GM12878 (cell line): ENCODE measurements at regions not wholly inside any gene's neighbourhood (a gene's known extent, or its start where the extent isn't known, plus 50 kb on each side); places are given as distances from the start of the nearest gene placed in this dataset.
"Not testable (repeated sequence)": the region's sequence is repeated elsewhere in the genome, so short reads cannot be mapped to it uniquely, and the experiment has no call there.

Experiments used
- ATAC-seq: fragments of 200-7000 bp; cut with Tn5 transposase; 3 replicates; pipeline ENCODE4 v1.9.1; 2020; ENCODE audit warnings: mild to moderate bottlenecking, moderate library complexity
- BruUV-seq: library from RNA; stranded (reverse); fragments of 400-500 nt; replicated peaks from 2 replicates; lab custom pipeline; 2021; lab: Mats Ljungman, UMichigan
- CTCF ChIA-PET: fragments of 300-600 bp; sonication (Branson Sonifier 250); formaldehyde crosslinking; extraction: SDS; loops from one replicate; lab custom pipeline; 2021; ENCODE audit warnings: inconsistent platforms; lab: Yijun Ruan, JAX
- POLR2A ChIA-PET: fragments of 350-600 bp; formaldehyde crosslinking; extraction: SDS; loops from one replicate; lab custom pipeline; 2021; ENCODE audit warnings: inconsistent platforms; lab: Charles Lee
- RAD21 ChIA-PET: fragments of 300-600 bp; sonication (Branson Sonifier 250); formaldehyde crosslinking; loops from one replicate; lab custom pipeline; 2023; ENCODE audit warnings: antibody characterized with exemption; ENCODE audit not compliant: unreplicated experiment; lab: Charles Lee
- SMC1A ChIA-PET: fragments of 300-600 bp; sonication (Branson Sonifier 250); formaldehyde crosslinking; loops from one replicate; lab custom pipeline; 2023; ENCODE audit not compliant: unreplicated experiment, uncharacterized antibody; lab: Charles Lee
- DNase-seq: peaks from one replicate; pipeline ENCODE4 v3.0.0-alpha.2; 2011; ENCODE audit warnings: low read depth, low spot score
- FAIRE-seq: peaks from 3 replicates; lab custom pipeline; 2011; peaks lifted over from hg19 to GRCh38; lab: Jason Lieb, UNC
- H2AFZ ChIP-seq: 2 replicates; pipeline ENCODE4 v1.6.0; 2011; ENCODE audit warnings: low read depth, low read length, control low read depth; ENCODE audit not compliant: control insufficient read depth
- H3K27ac ChIP-seq: 2 replicates; pipeline ENCODE4 v1.5.1; 2011; ENCODE audit warnings: control low read depth; ENCODE audit not compliant: control insufficient read depth, insufficient read depth
- H3K27me3 ChIP-seq, 2 experiments: replicated peaks in 1 of 2; 2 replicates each; pipeline versions ENCODE4 v1.6.0 to v1.6.1; 2011; ENCODE audit warnings: low read length in 1 of 2; ENCODE audit not compliant: control insufficient read depth in 2 of 2, insufficient read depth in 2 of 2
- H3K36me3 ChIP-seq, 2 experiments: 2 replicates each; pipeline ENCODE4 v1.5.1; 2011; ENCODE audit warnings: low read length in 1 of 2; ENCODE audit not compliant: control insufficient read depth in 2 of 2, insufficient read depth in 2 of 2
- H3K4me1 ChIP-seq: 2 replicates; pipeline ENCODE4 v1.6.1; 2011; ENCODE audit warnings: mild to moderate bottlenecking, low read length, moderate library complexity, mixed read lengths; ENCODE audit not compliant: control insufficient read depth, insufficient read depth
- H3K4me2 ChIP-seq: 2 replicates; pipeline ENCODE4 v1.6.0; 2011; ENCODE audit warnings: control low read depth; ENCODE audit not compliant: control insufficient read depth, insufficient read depth
- H3K4me3 ChIP-seq: fragments of 200-600 bp; sonication (generic); 2 replicates; pipeline ENCODE4 v1.5.1; 2016
- H3K79me2 ChIP-seq: 2 replicates; pipeline ENCODE4 v1.6.0; 2011; ENCODE audit warnings: low read length; ENCODE audit not compliant: control insufficient read depth, insufficient read depth
- H3K9ac ChIP-seq: 2 replicates; pipeline ENCODE4 v1.8.0; 2011; ENCODE audit warnings: low read length, control low read depth, mixed read lengths; ENCODE audit not compliant: control insufficient read depth, insufficient read depth
- H3K9me3 ChIP-seq: replicated peaks from 3 replicates; pipeline ENCODE4 v1.5.1; 2011; ENCODE audit warnings: mild to moderate bottlenecking, low read length; ENCODE audit not compliant: control insufficient read depth, insufficient read depth
- H4K20me1 ChIP-seq: 2 replicates; pipeline ENCODE4 v1.6.0; 2011; ENCODE audit not compliant: control insufficient read depth, insufficient read depth
- IRF4 ChIP-seq: IDR thresholded peaks from 2 replicates; pipeline ENCODE4 v1.6.1; 2011; ENCODE audit warnings: low read depth, low read length
- MTA3 ChIP-seq: IDR thresholded peaks from 2 replicates; pipeline ENCODE4 v1.6.1; 2012; ENCODE audit warnings: low read length, inconsistent platforms, borderline replicate concordance
- MXI1 ChIP-seq: fragments of 150-350 bp; IDR thresholded peaks from 2 replicates; pipeline ENCODE4 v1.6.1; 2011; ENCODE audit warnings: low read depth, mild to moderate bottlenecking, inconsistent platforms, low read length, improper control_type of control experiment
- NR2C2 ChIP-seq: IDR thresholded peaks from 2 replicates; pipeline ENCODE4 v1.6.1; 2011; ENCODE audit warnings: borderline replicate concordance, low read depth; ENCODE audit not compliant: control insufficient read depth, insufficient read length
- NR2F1 ChIP-seq: fragments of 450-650 bp; conservative IDR thresholded peaks from 2 replicates; pipeline ENCODE4 v1.6.1; 2017; ENCODE audit warnings: mild to moderate bottlenecking
- RELA ChIP-seq: fragments of 450-650 bp; IDR thresholded peaks from 2 replicates; pipeline ENCODE4 v1.8.0; 2014; ENCODE audit warnings: borderline replicate concordance; ENCODE audit not compliant: partially characterized antibody
- ZNF622 ChIP-seq: fragments of 450-650 bp; IDR thresholded peaks from 2 replicates; pipeline ENCODE4 v1.6.1; 2017; ENCODE audit warnings: mild to moderate bottlenecking, inconsistent platforms
- whole genome bisulfite sequencing: methylation state at CpG from one replicate; pipeline ENCODE4 v1.1.6; 2016; ENCODE audit warnings: low lambda C conversion rate; ENCODE audit not compliant: insufficient replicate concordance, insufficient coverage; ENCODE audit errors: missing lambda C conversion rate; 5-methylcytosine and 5-hydroxymethylcytosine counted together
- in situ Hi-C: fragments of 300-500 bp; cut with MboI; formaldehyde crosslinking; loops from 9 replicates; pipeline ENCODE4 v1.14.3; 2018; ENCODE audit warnings: mixed read lengths
- intact Hi-C: fragments of 100-400 bp; cut with micrococcal nuclease; formaldehyde crosslinking; loops from one replicate; pipeline ENCODE4 v1.14.2; 2022; ENCODE audit not compliant: unreplicated experiment
- TF ChIP-seq, protein P1 (sequence below): IDR thresholded peaks from 2 replicates; pipeline ENCODE4 v1.6.1; 2012; ENCODE audit warnings: mild to moderate bottlenecking, low read depth, low read length
- TF ChIP-seq, protein P2 (sequence below): fragments of 450-650 bp; formaldehyde crosslinking; IDR thresholded peaks from 2 replicates; pipeline ENCODE4 v1.4.0; 2022; ENCODE audit warnings: mild to moderate bottlenecking, moderate library complexity

GRCh38 chr14:84098261-84098660 lies 1431.7 kb upstream of the FLRT2 start:
- H3K36me3 ChIP-seq = no peaks in the 10 kb centered on the region
- H4K20me1 ChIP-seq = no peaks in the 10 kb centered on the region
- POLR2A ChIA-PET = no interaction called here
- no peak for ATAC-seq
- SMC1A ChIA-PET = no interaction called here
- H2AFZ ChIP-seq = no peak overlapping the region
- H3K9me3 ChIP-seq = no peaks in the 10 kb centered on the region
- RAD21 ChIA-PET = no interaction called here
- TF ChIP-seq RELA (no peak), NR2C2 (no peak), NR2F1 (no peak), MXI1 (no peak), ZNF622 (no peak), IRF4 (no peak), MTA3 (no peak)
- TF ChIP-seq, protein P1, sequence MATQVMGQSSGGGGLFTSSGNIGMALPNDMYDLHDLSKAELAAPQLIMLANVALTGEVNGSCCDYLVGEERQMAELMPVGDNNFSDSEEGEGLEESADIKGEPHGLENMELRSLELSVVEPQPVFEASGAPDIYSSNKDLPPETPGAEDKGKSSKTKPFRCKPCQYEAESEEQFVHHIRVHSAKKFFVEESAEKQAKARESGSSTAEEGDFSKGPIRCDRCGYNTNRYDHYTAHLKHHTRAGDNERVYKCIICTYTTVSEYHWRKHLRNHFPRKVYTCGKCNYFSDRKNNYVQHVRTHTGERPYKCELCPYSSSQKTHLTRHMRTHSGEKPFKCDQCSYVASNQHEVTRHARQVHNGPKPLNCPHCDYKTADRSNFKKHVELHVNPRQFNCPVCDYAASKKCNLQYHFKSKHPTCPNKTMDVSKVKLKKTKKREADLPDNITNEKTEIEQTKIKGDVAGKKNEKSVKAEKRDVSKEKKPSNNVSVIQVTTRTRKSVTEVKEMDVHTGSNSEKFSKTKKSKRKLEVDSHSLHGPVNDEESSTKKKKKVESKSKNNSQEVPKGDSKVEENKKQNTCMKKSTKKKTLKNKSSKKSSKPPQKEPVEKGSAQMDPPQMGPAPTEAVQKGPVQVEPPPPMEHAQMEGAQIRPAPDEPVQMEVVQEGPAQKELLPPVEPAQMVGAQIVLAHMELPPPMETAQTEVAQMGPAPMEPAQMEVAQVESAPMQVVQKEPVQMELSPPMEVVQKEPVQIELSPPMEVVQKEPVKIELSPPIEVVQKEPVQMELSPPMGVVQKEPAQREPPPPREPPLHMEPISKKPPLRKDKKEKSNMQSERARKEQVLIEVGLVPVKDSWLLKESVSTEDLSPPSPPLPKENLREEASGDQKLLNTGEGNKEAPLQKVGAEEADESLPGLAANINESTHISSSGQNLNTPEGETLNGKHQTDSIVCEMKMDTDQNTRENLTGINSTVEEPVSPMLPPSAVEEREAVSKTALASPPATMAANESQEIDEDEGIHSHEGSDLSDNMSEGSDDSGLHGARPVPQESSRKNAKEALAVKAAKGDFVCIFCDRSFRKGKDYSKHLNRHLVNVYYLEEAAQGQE = no peak
- TF ChIP-seq, protein P2, sequence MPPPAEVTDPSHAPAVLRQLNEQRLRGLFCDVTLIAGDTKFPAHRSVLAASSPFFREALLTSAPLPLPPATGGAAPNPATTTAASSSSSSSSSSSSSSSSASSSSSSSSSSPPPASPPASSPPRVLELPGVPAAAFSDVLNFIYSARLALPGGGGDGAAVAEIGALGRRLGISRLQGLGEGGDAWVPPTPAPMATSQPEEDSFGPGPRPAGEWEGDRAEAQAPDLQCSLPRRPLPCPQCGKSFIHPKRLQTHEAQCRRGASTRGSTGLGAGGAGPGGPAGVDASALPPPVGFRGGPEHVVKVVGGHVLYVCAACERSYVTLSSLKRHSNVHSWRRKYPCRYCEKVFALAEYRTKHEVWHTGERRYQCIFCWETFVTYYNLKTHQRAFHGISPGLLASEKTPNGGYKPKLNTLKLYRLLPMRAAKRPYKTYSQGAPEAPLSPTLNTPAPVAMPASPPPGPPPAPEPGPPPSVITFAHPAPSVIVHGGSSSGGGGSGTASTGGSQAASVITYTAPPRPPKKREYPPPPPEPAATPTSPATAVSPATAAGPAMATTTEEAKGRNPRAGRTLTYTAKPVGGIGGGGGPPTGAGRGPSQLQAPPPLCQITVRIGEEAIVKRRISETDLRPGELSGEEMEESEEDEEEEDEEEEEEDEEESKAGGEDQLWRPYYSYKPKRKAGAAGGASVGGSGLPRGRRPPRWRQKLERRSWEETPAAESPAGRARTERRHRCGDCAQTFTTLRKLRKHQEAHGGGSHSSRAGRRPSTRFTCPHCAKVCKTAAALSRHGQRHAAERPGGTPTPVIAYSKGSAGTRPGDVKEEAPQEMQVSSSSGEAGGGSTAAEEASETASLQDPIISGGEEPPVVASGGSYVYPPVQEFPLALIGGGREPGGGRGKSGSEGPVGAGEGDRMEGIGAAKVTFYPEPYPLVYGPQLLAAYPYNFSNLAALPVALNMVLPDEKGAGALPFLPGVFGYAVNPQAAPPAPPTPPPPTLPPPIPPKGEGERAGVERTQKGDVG = no peak
- 55% methylated on average over 4 of the region's 4 CpGs for WGBS
- H3K4me1 ChIP-seq = no peaks in the 10 kb centered on the region
- DNase-seq = no peak
- H3K79me2 ChIP-seq = no peaks in the 10 kb centered on the region
- FAIRE-seq = no peak
- no peak overlapping the region for H3K4me2 ChIP-seq
- no TSS peak for BruUV-seq
- no peak overlapping the region for H3K27ac ChIP-seq
- CTCF ChIA-PET = interaction anchor here (0.5 kb wide), 1 partner anchor 18 kb away, joined by 3 read pairs; no protein-coding TSS in a partner anchor
- H3K9ac ChIP-seq = no peak overlapping the region
- intact Hi-C loops (no loop called here), in situ Hi-C loops (no loop called here)
- H3K4me3 ChIP-seq = no peak overlapping the region
- no peaks in the 10 kb centered on the region for H3K27me3 ChIP-seq

DNA sequence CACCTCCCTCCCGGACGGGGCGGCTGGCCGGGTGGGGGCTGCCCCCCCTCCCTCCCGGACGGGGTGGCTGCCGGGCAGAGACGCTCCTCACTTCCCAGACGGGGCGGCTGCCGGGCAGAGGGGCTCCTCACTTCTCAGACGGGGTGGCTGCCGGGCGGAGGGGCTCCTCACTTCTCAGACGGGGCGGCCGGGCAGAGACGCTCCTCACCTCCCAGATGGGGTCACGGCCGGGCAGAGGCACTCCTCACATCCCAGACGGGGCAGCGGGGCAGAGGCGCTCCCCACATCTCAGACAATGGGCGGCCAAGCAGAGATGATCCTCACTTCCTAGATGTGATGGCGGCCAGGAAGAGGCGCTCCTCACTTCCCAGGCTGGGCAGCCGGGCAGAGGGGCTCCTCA lies 1430.4 kb upstream of the FLRT2 start:
- H3K4me1 ChIP-seq, H3K4me3 ChIP-seq, H3K79me2 ChIP-seq, H3K36me3 ChIP-seq, in situ Hi-C loops, POLR2A ChIA-PET, DNase-seq, H3K9me3 ChIP-seq, H3K27ac ChIP-seq, H4K20me1 ChIP-seq, CTCF ChIA-PET, SMC1A ChIA-PET, RAD21 ChIA-PET, H3K9ac ChIP-seq, intact Hi-C loops, ATAC-seq, H2AFZ ChIP-seq, FAIRE-seq, H3K4me2 ChIP-seq, H3K27me3 ChIP-seq, BruUV-seq: not testable (repeated sequence)
- 59% methylated on average over 6 of the region's 27 CpGs for WGBS
